HG03439 (cell line): ENCODE measurements at regions not wholly inside any gene's neighbourhood (a gene's known extent, or its start where the extent isn't known, plus 50 kb on each side); places are given as distances from the start of the nearest gene placed in this dataset.

ENCODE experiments used
- ATAC-seq: cut with Tn5 transposase; IDR thresholded peaks from one replicate; pipeline ENCODE4 v1.9.1; 2021; ENCODE audit warnings: mild to moderate bottlenecking, moderate library complexity; ENCODE audit not compliant: unreplicated experiment

DNA sequence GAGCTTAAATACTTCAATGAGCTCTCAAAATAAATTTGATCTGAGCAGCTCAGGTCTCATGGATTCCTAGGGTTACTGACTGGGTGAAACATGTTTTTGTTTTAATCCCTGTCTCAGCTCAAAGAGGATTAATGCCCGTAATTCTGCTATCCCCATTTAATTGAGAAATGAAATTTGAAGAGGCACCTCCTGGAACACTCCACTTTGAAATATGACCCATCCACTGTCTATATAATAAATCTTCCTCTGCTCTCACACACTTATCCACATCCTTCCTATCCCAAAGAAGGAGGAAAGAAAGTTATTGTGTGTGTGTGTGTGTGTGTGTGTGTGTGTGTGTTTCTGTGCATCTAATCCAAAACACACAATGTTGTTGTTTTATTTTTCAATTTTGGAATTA, 2082.4 kb upstream of the PIK3C3 start:
- no peak for ATAC-seq

DNA sequence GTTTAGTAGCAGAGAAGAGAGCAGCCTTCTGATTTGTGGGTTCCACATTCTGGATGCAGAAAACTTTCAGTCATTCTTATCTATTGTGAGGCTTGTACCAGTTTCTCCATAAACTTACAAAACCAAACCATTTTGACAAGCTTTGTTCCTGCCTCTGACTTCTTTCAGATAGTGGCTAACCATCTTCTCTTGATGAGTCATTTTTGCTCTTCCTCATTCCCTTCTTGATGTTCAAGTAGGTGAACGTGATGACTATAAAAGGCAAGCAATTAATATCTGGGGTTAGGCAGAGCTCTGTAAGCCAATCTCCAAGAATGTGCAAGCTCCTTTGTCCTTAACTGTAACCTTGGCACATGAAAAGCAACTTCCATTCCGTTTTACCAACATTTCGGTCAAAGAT, 2083.1 kb upstream of the PIK3C3 start:
- ATAC-seq = no peak

DNA sequence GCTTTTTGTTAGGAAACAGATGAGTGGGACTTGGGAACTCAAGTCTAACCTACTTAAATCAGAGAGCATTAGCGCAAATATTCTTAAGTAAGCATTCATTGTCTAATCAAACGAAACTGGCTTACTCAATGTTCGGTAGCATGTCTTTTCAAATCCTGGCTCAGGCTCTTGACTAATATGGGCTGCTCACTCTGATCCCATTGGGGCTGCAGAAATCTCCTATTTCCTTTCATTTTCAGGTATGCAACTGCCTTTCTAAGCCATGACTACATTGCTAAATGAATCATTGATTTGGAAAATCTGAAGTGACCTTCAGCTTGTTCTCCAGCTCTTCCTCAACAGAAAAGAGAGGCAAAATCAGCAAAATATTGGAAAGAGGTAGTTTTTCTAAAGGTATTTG, 2084.4 kb upstream of the PIK3C3 start:
- ATAC-seq = no peak

DNA sequence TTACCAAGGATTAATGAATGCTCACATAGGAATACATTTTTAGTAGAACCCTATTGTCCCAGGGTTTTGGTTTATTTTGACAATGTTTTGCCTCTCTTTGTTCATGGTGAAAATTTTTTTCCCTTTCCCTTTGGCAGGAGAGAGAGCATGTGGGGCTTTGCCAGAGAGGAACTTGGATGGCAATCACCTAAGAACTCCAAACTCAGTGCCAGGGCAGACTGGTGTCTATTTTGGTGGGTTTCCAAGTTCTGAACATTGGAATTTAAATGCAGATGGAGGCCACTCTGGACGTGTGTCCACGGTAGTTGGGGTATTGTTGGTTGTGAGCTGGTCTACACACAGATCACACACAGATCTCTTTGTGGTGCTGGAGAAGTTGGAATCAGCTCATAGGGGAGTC, 2091.1 kb upstream of the PIK3C3 start:
- no peak for ATAC-seq

DNA sequence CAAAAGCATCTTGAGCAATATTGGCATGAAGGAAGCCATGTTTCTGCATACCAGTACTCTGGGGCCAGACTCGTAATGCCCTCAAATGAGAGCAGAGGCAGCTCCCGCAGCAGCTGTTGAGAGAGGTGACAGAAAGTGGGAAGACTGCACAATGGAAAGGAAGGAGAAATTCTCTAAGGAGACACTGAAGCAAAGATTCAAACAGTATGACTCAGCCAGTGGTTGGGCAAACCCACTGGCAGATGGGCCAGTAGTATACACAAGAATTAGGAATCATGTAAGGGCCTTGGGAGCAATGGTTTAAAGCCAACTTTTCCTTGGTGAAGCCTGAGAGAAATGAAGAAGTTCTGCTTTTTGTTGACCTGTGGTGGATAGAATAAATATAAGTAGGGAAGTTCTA, 2092.7 kb upstream of the PIK3C3 start:
- no peak for ATAC-seq

DNA sequence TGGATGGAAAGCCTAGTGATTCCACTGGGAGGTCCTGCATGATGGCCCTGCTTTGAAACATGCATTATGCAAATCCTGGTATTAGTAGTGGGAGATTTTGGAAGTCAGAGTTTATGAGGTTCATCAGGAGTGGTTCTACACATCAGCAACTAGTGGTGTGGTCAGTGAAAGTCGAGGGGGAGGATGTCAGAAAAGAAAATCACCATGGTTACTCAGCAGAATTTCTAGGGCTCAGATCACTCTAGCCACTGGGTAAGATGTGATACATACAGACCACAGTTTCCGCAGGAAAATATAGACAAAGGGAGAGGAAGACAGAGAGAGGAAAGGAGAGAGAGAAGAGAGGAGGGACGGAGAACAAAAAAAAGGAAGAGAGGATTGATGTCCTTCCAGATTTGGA, 2100.7 kb upstream of the PIK3C3 start:
- no peak for ATAC-seq

DNA sequence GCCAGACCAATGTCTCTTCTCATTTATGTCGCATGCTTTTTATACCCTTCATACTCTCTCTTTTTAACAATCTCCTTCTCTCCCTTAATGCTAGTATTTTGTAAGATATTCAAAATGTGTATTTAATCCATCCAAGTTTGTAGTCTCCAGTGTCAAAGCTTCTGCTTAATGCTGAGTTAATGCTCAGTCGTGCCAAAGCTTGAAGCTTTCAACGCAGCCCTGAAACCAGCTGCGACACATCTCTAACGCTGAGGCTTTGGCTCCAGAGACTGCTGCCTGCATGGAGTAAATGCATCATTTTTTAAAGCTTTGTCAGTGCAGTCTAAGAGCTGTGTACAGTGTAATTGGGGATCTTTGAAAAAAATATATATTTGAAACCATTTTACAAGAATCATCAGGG, 2108.8 kb upstream of the PIK3C3 start:
- ATAC-seq = no peak

DNA sequence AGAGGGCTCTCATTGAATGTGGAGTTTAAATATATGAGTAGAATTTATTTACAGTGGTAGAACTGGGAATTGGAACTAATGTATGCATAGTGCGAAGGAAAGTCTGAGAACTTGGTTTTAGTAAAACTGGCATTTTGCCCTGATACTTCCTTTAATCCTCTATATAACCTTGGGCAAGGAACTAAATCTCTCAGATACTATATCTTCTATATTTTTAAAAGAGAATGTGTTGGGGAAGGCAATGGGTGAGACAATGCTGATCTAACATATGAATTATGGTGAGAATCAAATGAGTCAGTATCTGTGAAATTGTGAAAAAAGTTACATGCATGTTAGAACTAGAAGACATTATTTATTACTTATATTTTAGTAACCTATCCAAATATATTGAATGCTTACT, 2109.4 kb upstream of the PIK3C3 start:
- no peak for ATAC-seq

DNA sequence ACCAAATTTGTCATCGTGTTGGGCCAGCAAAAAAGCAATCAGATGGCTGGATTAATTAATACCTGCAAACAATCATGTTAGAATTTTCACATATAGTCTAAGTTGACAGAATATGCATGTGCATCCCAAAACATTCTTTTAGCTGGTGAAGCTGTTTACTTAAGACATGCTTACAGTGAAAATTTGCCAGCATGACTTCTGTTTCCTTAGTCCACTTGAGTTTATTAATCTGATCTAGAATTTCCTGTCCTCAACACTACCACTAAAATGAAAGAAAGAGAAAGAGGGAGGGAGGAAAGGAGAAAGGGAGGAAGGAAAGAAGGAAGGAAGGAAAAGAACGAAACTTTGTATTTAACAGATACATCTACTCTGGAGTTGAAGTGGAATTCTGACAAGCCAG, 2109.9 kb upstream of the PIK3C3 start:
- no peak for ATAC-seq

DNA sequence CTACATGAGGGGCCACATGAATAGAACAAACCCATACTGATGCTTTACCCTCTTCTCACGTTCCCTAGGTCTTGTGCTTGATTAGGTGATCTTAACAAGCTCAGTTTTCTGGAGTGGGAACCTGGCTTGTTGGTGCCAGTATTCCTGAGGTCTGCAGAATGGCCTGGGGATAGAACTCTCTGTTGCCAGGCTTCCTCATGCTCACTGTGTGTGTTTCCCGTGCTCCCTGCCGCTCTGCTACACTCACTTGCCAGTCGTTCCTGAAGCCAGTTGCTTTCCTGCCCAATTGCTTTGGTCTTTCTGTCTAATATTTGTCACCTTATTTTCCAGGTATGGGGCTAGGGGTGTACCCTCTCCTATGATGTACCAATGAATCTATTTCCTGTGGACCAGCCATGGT, 2111.5 kb upstream of the PIK3C3 start:
- ATAC-seq = no peak

DNA sequence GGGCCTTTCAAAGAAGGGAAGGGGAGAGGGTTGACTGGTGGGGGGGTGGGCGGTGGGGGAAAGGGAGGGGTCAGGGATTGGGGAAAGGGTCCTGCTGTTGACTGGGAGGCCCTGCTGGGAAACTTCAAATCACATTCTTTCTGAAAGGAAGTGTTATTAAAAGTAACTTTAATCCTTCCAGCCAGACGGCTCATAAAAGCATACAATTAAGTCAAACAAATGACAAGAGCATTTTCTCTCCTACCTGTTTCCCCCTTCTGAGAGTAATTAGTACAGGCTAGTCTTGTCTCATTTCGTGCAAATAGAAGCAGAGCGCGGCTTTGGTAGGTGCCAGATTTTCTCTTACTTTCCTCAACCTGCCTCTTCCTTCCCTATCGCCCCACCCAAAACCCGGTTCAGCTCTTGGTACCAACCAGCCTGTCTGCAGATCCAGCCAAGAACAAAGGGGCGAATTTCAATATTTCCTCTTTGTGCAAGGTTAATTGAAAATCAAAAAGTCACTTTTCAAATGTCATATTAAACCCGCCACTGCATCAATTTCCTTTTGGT, 2112.6 kb upstream of the PIK3C3 start:
- no peak for ATAC-seq

DNA sequence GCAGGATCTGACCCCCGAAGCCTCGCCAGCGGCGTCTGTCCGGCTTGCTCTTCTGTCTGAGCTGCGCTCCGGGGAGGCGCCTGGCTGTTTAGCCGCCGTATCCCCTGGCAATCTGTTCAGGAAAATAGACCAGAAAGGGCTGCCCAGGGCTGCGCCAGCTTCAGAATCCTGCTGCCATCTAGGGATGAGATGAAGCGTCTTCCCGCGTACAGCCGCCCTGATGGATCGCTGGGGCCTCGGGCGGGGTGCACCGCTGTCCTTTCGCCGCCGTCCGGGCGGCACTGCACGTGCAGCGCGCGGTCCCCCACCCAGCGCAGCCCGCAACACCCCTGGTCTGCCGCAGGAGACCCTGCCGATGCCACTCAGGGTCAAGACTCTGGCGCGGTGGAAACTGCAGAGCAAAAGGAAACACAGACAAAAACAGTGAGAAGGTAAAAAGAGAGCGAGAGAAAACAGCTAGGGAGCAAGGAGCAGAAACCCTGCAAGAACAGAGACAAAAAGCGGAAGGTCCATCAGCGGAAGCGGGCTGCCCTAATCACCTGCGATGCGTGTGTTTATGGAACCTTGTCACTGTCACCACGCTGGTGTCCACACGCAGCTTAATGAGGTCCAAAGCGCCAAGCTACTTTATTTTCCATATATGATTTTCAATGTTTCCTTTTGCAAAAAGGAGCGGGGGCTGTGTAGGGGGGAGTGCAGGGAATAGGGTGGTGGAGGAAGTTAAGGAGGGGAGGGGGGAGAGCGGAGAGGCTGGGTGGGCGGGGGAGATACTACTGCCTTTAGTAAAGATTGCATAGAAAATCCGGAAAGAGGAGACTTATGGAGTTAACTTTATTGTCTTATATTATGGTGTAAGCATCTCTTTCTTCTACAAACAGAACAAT, 2113.3 kb upstream of the PIK3C3 start:
- ATAC-seq = no peak

DNA sequence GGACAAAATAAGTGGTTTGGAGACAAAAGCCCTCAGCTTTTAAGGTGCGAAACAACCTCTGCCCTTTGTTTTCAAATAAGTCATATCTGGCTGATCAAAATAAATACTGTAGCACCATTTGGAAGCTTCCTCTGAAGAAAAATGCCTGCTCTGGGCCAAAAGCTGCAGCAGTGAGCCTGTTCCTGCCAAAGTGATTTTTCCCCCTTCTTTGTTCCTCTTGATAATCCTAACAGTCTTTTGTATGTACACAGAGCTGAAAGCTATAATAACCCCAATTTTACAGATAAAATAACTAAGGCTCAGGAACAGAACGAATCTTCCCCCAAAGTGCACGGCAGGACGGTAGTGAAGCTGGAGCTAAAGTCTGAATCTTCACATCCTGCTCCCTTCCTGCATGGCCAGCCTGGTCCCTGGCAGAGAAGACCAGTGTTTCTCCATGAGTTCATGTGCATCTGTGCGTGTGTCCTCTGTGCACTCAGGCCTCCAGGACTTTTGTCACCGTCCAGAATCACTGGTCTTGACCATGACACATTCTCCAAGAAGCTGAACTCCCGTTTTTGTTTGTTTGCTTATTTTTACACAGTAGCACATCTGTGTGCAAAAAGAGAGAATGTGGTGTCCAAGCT, 2114.1 kb upstream of the PIK3C3 start:
- no peak for ATAC-seq

DNA sequence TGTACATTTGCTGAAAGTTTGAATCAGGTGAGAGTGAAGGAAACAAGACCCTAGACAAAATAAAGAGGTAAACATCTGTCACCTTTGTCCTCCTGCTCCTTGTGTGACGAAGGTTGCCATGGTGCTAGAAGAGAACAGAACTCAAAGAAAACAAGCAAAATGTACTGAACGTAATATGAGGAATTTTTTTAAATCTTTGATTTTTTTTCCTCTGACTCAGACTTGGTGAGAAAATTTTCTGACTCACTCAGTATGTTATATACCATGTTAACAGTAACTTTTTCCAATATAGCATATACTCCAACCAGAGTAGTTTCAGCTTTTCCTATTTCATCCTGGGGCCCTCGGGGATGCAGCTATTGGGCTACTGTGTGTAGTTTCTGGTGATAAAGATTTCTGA, 2114.6 kb upstream of the PIK3C3 start:
- ATAC-seq = no peak

DNA sequence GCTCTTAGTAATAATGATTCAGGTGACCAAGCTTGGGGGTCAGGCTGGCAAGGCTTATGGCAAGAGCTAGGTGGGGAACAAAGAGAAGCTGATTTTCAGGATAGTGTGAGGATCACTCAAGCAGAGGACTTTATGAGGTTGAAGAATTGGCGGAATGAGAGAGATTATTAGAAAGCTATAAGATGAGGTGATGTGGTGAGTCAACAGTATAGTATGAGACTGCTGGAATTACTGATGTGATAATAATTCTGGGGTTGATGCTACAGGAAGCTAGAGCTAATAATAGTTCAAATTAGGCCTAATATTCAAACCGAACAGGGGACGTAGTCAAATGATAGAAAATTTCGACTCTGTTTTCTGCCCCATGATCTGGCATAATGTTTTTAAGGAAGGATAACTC, 2115.3 kb upstream of the PIK3C3 start:
- ATAC-seq = no peak

DNA sequence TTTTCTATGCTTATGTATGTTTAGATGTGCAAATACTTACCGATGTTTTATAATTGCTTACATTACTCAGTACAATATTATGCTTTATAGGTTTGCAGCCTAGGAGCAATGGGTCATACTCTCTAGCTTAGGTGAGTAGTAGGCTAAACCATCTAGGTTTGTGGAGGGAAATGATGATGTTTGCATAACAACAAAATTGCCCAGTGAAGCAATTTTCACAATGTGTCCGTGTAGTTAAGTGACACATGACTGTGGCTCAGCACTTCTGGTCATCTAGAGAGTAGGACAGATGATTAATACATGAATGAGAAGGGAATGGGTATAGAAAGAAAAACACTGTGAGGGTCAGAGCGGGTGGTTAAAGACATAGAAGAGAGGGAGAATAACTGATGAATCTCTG, 2116.2 kb upstream of the PIK3C3 start:
- ATAC-seq = no peak

DNA sequence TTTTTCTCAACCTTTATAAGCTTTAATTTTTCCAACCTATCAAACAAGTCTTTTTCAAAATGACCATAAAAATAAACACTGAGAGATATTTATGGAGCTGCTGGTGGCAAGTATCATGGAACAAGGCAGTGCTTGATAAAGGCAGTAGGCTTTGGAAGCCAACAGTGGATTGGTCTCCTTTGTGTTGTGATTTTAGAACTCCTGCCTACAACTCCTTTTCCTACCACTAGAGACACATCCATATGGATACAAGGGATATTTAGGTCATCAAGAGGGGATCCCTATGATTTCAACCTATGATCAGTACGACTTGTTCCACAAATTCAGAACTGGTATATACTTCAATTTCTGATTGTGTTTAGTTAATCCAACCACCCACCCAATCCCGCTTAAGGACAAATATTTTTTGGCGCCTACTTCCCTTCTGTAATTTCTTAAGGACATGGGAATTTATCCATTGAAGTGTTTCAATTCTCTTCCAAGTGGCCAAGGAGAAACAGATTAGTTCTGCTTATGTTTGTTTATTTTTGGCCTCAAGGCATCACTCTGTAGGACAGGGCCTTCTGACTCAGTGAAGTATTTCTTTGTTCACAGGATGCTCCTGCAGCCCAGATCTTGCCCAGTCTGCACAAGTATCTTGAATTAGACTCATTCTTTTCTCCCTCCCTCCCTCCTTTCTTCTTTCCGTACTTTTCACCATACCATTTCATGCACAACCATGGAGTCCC, 2119.6 kb upstream of the PIK3C3 start:
- no peak for ATAC-seq

DNA sequence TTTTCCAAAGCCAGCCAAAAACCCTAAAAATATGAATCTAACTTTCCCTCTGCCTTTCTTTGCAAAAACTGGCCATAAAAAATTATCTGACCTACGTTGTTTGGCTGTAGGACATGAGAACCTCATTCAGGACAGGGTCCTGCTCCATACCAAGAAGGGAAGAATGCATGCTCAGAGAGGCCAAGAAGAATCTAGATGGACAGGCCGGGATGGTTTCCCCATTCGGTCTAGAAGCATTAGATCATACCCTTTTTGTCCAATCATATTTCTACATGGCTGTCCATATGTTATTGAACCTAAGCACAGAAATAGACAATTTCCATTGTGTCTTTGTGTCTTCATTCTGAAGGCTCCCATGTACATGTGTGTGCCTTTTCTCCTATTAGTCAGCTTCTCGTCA, 2120.4 kb upstream of the PIK3C3 start:
- no peak for ATAC-seq

DNA sequence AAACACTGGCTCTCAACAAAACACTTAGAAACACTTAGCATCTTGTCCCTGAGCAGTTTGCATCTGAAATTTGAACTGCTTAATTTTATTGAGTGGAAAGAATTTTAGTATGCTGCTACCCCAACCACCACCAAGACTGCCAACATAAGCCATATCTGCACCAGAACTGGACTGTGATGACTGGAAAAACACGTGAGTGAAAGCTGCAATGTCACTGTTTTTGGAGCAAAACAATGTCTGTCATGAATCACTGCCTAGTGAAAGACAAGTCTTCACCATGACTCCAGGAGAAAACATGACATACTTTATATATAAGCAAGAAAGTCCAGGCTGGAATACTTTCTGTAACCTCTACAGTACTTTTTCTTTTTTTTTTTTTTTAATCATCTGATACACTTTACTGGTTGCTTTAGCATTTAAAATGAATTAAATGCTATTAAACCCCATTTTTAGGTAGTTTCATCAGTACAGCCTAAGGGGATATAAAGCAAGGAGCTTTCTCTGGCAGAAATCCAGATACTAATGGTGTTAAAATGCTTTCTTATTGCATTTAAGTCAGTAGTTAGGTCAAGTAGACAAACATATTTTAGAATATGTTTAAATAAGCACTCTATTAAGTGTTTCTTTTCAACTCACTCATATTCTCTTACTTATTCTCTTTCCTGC, 2129.4 kb upstream of the PIK3C3 start:
- no peak for ATAC-seq

DNA sequence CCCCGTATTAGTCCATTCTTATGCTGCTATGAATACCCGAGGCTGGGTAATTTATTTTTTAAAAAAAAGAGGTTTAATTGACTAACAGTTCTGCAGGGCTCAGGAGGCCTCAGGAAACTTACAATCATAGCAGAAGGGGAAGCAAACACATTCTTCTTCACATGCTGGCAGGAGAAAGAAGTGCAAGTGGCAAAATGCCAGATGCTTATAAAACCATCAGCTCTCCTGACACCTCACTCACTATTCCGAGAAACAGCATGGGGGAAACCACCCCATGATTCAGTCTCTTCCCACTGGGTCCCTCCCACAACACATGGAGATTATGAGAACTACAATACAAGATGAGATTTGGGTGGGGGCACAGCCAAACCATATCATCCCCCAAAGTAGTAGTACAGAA, 2148.5 kb upstream of the PIK3C3 start:
- ATAC-seq = no peak

DNA sequence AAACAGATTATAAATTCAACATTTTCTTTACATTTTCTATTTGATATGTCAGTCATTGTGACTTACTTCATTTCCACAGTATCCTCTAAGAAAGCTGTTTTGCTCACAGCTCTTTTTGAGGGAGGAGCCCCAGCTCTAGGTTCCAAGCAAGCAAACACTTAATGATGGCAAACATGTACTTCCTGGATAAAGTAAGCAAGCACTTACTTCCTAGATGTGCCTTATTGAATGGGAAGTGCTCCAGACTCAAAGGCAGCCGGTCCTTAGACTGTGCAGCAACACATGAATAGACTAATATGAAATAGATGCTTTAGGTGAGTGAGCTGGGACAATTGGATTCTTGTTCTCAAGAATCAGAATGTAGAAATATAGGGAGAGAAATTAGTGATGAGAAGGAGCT, 2149.8 kb upstream of the PIK3C3 start:
- no peak for ATAC-seq
